Epithelial cell of esophagus (primary cell): ENCODE measurements at regions not wholly inside any gene's neighbourhood (a gene's known extent, or its start where the extent isn't known, plus 50 kb on each side); places are given as distances from the start of the nearest gene placed in this dataset.

Experiments used
- DNase-seq: peaks from one replicate; pipeline ENCODE4 v3.0.0; 2010; ENCODE audit warnings: low read depth
- H3K4me3 ChIP-seq: 2 replicates; pipeline ENCODE4 v1.5.1; 2011; ENCODE audit warnings: mild to moderate bottlenecking, low read length, control low read depth
- TF ChIP-seq, protein P1 (sequence below): IDR thresholded peaks from 2 replicates; pipeline ENCODE4 v1.5.1; 2011; ENCODE audit warnings: low read depth, mild to moderate bottlenecking, low read length, control low read depth, inconsistent platforms; ENCODE audit not compliant: insufficient read depth; ENCODE audit errors: missing control alignments

DNA sequence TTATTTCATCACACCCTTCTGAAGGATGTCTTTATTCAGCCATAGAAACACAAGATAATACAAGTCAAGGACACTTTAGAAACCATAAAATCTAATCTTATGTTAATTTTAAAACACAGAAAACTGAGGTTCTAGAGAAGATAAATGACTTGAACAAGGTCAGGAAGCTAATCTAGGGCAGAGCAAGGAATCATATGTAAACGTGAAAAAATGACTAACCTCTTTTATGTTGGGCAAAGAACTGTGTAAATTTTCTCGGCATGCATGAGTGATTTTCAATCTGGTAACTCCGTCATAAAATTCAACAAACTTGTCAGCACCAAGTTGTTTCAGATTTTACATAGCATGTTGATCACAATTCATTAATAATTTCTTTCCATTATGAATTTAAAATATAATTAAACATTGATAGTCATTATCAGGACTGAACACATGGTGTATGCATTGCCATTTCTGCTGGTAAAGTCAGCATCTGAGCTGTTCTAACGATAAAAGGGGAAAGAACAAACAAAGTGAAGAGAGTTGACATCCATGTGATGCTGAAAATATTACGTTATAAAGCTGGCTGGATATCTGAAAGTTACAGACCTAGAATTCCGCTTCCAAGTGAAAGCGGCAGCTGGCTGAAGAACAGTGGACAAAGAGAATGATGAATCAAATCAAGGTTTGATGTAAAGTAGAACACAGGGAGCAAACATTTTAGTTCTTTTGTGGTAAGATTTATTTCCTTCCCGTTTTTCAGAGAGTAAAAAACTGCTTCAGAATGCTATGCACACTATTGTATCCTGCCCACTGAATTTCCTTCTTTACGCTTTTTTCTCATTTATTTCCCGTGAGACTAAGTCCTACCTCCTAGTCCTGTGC, 1037.4 kb upstream of the TMPRSS15 start:
- TF ChIP-seq, protein P1, sequence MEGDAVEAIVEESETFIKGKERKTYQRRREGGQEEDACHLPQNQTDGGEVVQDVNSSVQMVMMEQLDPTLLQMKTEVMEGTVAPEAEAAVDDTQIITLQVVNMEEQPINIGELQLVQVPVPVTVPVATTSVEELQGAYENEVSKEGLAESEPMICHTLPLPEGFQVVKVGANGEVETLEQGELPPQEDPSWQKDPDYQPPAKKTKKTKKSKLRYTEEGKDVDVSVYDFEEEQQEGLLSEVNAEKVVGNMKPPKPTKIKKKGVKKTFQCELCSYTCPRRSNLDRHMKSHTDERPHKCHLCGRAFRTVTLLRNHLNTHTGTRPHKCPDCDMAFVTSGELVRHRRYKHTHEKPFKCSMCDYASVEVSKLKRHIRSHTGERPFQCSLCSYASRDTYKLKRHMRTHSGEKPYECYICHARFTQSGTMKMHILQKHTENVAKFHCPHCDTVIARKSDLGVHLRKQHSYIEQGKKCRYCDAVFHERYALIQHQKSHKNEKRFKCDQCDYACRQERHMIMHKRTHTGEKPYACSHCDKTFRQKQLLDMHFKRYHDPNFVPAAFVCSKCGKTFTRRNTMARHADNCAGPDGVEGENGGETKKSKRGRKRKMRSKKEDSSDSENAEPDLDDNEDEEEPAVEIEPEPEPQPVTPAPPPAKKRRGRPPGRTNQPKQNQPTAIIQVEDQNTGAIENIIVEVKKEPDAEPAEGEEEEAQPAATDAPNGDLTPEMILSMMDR = no peak
- DNase-seq = no peak
- no peak overlapping the region for H3K4me3 ChIP-seq

DNA sequence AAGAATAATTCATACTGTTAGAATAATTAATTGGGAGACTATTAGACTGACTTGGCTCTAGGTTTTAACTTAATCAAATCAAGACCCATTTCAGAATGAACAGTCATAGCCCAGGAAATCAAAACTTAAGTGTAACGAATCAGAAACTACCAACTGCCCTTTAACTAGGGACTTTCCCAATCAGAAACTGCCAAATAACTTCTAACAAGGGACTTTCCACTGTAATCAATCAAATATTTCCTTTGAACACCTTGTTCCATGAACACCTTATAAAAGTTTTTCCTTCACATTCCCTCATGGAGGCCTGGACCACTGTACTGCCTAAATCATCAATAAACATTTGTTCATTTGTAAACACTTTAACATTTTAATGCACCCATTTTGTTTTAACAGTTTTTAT, 1054.7 kb upstream of the TMPRSS15 start:
- TF ChIP-seq, protein P1 = no peak
- H3K4me3 ChIP-seq = no peak overlapping the region
- DNase-seq = no peak

DNA sequence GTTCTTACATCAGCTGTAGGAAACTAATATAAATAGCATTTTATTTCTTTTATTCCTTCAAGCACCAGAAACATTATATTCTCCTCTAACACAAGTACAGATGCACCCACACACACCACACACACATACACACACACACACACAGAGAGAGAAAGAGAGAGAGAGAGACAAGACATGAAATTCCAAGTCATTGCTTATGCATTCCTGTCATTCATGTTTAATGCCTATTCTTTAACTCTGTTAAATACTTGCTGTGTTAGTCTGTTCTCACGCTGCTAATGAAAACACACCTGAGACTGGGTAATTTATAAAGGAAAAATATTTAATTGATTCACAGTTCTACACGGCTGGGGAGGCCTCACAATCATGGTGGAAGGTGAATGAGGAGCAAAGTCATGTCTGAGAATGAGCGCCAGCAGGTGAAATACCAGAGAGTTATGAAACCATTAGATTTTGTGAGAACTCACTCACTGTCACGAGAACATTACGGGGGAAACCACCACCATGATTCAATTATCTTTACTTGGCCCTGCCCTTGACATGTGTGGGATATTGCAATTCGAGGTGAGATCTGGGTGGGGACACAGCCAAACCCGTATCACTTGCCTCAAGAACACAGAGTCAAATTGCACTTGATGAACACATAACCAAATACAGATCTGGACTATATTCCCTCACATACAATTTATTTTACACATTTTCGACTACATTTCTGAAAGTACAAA, 1058.1 kb upstream of the TMPRSS15 start:
- no peak for DNase-seq
- H3K4me3 ChIP-seq = no peak overlapping the region
- TF ChIP-seq, protein P1 = no peak

DNA sequence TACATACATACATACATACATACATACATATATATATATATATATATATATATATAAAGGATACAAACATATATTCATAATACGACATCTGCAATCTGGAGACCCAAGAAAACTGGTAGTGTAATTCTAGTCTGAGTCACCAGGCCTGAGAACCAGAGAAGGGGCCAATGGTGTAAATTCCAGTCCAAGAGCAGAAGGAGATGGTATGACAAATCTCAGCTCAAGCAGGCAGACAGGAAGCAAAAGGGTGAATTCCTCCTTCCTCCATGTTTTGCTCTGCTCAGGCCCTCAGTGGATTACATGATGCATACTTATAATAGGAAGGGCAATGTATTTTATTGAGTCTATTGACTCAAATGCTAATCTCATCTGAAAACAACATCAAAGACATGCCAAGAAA, 1060.4 kb upstream of the TMPRSS15 start:
- TF ChIP-seq, protein P1 = no peak
- no peak overlapping the region for H3K4me3 ChIP-seq
- no peak for DNase-seq

DNA sequence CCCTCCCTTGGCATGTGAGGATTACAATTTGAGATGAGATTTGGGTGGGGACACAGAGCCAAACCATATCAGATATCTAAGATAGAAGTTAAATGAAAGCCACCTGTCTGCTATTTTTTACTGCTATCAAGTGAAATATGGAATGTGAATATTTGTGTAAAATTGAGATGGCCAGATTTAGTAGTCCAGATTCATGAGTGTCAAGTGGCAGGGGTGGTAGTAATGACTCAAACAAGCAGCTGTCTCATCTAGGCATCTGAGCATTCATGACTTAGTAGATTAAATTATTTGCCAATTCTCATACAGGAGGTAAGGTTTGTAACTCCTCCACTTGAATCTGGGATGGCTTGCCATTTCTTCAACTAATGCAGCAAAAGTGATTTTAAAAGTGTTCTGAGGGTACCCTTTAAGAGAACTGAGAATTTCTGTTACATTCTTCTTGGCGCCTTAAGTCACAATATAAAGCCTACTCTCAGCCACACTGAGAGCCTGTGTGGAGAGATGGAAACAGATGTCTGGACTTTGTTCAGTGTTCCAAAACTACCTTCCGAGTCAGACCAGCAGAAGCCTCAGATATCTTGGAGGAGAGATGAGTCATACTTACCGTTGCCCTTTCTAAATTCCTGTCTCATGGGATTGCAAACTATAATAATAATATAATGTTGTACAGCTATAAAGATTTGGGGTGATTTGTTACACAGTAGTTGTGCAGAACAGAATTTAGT, 1065.6 kb upstream of the TMPRSS15 start:
- TF ChIP-seq, protein P1 = no peak
- no peak for DNase-seq
- no peak overlapping the region for H3K4me3 ChIP-seq

DNA sequence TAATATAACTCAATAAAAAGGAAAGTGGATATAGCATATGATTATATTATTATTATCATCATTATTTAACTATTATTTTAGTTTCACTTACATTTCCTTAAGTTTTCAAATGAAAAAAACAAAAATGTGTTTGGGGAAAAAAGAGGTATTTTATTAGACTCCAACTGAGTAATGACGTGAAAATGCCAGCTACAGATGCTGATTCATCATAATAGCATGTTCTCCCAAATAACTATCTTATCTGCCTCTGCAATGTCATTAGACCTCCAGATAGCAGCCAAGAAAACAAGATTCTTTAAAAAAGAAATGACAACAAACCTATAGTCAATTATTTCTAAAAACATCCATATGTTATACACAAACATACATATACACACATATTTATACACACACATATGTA, 1071.9 kb upstream of the TMPRSS15 start:
- DNase-seq = no peak
- H3K4me3 ChIP-seq = no peak overlapping the region
- TF ChIP-seq, protein P1 = no peak
